NCI-H748 treated with DMSO at 0.1 percent for 48 hours (cell line): ENCODE measurements at regions not wholly inside any gene's neighbourhood (a gene's known extent, or its start where the extent isn't known, plus 50 kb on each side); places are given as distances from the start of the nearest gene placed in this dataset.
A peak's percentile ranks its signal among the peaks of the same experiment; 100 is the strongest.
"Not testable (repeated sequence)": the region's sequence is repeated elsewhere in the genome, so short reads cannot be mapped to it uniquely, and the experiment has no call there.

ENCODE experiments used
- DNase-seq: peaks from one replicate; lab custom pipeline; 2025; lab: John Stamatoyannopoulos, UW

DNA sequence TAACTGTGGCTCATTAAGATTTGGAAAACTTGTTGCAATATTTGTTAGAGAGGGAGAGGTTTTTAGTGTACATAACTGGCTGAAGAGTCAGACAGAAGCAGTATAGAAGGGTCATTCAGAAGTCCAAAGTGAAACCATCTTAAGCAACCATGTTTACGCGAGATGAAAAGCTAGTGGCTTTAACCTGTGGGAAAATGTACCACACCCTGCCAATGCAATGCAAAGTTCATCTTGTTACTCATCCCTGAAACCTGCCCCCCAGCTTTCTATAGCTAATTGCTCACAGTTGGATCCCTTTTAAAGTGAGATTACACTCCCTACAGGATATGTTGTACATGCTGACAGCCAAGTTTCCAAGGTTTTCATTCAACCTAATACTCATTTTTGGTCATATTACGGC, 96.7 kb upstream of the RAPGEF2 start:
- DNase-seq: peak; percentile 72

DNA sequence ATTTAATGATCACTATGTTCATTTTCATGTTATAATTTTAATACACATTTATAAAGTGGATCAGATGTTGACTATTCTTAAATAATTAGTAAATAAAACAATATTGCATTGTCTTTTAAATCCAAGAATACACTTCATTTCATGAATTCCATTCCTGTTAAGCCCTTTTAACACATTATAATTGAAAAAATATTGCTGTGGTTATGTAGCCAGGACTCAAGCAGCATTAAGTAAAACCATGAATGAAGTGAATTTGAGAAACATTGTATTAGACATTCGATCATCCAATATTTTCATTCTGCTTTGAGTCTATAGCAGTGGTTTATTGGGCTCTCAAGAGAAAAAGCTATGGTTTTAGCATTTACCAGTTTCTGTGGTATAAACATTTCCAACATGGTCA, 94.2 kb upstream of the RAPGEF2 start:
- no peak for DNase-seq

DNA sequence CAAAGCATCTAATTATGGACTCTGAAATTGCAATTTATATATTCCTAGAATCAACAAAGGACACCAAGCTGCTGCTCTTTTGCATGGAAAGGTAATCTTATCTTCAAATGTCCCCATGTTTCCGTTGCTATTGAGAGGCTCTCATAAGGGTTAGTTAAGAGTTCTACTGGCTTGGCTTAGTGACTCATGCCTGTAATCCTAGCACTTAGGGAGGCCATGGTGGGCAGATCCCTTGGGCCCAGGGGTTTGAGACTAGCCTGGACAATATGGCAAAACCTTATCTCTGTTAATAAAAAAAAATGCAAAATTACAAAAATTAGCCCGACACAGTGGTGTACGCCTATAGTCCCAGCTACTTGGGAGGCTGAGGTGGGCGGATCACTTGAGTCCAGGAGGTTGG, 93.4 kb upstream of the RAPGEF2 start:
- DNase-seq: no peak

DNA sequence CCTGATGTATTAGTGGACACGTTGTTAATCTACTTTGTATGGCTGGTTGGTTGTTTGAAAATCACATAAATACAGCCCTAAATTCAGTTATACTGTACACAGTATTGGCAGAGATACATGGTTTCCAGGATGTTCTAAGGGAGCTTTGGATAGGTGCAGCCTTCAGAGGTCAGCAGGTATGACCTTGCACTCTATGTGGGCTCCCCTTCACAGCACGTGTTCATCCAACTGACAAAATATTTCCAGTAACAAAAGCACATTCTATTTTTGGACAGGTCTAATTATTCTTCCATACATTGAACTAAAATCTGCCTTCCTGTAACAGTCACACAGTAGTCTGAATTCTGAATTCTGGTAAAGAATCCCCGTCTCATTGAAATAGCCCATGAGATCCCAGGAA, 92.8 kb upstream of the RAPGEF2 start:
- DNase-seq: peak; percentile 36

DNA sequence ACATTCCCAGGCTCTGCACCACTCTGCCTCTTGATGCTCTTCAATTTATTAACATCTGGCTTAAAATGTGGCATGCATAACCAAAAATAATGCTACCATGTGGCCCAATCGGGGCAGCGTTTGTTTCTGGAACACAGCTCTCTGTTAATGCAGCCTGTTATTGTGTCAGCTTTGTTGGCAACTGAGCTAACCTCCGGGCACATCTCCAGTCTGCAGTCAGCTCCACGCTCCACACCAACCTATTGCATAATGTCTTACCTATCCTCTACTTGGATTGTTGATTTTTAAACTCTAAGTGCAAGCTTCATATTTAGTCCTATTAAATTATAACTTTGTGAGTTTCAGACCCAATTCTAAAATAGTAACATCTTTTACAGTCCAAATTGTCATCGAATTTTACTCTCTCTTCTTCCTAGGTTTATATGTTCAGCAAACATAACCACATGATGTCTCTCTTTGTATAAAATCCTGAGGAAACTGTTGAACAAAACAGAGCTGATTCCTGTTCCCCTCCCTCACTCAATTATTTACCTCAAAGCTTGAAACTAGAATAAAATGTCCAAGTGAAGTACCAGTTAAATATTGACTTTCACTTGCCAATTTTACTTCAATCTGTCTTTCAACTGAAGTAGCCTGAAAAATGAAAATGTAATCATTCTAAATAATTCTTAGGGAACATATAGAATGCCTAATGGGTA, 92.2 kb upstream of the RAPGEF2 start:
- peak; percentile 91 for DNase-seq

DNA sequence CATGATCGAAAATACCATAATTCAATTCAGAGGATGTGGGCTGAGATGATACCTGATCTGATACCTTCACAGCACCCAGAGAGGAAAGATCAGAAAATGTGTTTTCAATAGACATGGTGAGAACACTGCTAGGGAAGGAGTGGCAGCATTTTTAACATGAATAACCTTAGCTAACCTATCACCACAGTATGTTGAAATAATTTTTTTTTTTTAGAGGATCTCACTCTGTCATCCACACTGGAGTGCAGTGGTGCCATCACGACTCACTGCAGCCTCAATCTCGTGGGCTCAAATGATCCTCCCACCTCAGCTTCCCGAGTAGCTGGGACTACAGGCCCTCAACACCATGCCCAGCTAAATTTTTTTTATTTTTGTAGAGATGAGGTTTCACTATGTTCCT, 90.5 kb upstream of the RAPGEF2 start:
- no peak for DNase-seq

DNA sequence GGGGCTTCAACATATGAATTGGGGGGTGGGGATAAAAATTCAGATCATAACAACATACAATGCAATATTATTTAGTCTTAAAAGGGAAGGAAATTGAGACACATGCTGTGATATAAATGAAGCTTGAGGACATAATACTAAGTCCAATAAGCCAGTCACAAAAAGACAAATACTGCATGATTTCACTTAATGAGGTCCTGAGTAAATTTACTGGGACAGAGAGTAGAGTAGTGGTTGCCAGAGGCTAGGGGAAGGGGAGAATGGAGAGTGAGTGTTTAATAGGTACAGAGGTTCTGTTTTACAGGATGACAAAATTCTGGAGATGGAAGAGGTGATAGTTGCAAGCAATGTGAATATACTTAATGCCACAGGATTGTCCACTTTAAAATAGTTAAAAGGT, 89.2 kb upstream of the RAPGEF2 start:
- no peak for DNase-seq

DNA sequence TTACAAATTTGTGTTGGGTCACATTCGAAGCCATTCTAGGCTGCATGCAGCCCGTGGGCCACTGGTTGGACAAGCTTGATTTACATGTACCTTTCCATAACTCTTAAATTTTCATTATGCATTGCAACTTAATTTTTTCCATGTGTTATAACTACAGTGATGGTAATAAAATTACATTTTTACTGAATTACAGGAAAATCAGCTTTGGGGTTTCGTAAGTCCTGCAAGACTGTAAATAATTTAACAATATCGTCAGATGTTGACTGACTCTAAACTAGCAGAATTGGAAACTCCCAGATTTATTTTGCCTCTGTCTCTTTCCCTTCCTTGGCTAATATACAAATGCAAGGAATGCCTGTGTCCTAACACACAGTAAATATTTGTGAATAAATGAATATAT, 88.0 kb upstream of the RAPGEF2 start:
- no peak for DNase-seq

DNA sequence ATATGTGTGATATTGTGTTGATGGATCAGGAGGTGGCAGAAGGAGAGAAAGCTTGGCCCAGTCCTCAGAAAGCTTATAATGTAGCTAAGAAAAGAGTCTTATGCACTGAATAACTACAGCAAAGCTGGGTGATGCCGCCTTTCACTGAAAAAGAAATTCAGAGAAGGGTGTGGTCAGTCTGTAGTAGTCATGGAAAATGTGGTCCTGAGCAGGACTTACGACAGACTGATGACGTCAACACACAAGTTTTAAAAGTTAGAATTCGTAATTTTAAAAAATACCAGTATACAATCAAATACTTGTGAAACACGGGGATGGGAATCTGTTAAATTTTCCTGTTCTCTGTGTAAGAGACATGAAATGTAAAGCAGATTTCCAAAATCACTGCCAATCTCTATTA, 87.0 kb upstream of the RAPGEF2 start:
- DNase-seq: no peak

DNA sequence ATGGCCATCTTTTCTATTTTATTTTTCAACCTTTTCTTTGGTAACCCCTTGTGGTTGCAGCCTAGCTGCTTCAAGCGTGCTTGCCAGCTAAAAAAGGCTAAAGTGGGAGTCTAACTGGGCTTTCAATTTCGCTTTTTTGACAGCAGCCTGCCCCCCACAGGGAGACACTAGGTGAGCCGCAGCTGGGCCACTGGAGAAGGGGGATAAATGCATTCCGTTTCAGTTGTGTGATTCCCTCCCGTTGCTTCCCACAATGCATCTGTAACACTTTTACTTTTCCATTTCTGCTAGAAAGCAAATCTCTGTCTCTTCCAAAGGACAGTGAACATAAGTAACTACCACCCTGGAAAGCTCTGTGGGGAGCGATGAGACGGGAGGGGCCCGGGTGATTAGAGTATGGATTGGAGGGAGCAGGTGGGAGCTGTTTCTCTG, 86.3 kb upstream of the RAPGEF2 start:
- no peak for DNase-seq

DNA sequence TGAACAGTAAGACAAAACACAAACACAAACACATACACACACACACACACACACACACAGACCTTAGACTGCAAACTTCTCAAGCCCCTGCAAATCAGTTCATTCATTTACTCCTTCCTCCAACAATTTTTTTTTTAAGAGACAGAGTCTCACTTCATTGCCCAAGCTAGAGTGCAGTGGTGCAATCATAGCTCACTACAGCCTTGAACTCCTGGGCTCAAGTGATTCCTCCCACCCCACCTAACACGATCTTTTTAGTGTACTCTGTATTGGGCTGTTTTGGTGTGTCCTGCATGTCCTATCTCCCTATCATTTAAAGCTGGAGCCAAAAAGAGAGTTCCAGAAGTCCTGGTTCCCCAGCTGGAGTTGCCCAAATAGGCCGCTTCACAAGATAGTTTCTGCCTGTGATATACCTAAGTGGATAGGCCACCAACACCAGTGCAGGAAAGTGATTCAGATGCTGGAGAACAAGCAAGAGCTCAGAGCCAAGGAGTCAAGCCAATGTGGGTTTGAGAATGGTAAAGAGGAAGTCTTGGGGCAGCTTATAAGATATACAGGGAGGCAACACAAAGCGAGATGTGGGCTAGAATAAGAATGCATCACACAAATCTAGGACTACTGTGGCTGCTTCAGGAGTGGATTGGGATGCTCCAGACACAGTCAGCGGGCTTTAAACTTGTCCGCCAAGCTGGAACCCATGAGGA, 85.4 kb upstream of the RAPGEF2 start:
- DNase-seq: no peak

DNA sequence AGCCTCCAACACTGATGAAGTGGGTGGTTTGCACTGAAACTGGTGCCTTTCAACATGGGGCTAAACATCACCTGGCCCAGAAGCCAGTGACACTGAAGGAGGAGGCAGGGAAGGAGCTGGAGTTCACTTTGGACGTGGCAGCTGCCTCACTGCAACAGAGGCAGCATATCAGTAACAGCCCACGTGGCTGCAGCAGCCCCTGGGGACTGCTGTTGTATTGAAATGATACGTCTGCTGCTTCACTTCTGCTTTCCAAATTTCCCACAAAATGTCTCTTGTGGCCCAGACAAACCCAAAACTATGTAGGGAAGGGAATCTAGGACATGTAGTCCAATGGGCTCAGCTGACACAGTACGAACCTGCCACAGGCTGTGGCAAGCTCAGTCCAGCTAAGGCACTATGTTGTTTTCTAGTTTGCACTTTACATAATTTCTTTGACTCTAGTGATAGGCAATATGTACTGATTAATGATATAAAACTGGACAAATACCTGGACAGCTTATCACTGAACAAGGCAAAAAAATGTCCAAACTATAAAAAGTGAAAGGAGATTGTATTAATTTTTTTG, 84.7 kb upstream of the RAPGEF2 start:
- no peak for DNase-seq

DNA sequence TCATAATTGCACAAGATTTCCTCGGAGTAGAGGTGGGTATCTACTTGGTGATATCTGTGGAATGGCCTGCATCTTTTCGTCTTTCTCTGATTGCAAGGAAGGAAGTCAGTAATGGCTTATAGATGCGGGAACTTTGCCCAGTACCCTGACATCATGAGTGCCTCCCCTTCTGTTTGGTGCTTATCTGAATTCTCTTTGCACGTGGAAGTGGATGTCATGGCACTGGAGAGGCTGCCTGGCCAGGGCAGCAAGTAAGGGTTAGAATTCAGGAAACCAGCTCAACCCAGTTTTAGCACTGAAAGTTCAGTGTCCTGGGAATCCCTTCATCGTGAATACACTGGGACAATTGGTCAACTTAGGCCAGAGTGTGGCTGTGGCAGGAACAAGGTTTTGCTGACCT, 83.5 kb upstream of the RAPGEF2 start:
- DNase-seq: no peak

DNA sequence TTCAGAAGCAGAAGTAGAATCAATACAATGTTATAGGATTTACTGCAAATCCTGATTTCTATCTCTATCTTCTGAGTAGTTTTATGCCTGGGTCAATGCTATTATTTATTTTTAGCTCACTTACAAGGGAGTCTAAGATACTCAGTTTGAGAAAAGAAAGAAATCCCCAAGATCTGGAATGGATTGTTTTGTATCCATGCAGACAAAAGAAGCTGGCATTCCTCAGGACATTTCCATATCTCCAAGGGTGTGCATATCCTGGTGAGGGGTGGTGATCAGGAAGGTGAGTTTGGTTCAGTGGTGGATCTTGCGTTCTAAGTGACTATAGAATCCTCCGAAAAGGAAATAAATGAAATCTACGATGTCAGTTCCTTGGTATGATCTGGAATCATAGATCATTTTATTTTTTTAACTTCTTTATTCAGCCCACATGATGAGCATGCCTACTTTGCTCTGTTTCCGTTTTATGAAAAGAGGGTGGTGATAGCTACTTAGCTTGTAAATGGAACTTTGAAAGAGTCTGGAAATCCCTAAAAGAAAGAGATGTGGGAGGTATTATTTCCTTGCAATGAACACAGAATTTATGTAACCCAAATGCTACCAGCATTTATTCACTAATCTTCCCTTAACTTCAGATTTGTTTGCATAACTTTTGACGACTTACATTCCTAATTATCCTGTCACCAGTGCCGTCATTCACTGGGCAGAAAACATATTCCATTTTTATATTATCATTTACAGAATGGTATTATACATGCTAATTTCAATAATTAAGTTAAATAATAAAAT, 81.1 kb upstream of the RAPGEF2 start:
- DNase-seq: no peak

DNA sequence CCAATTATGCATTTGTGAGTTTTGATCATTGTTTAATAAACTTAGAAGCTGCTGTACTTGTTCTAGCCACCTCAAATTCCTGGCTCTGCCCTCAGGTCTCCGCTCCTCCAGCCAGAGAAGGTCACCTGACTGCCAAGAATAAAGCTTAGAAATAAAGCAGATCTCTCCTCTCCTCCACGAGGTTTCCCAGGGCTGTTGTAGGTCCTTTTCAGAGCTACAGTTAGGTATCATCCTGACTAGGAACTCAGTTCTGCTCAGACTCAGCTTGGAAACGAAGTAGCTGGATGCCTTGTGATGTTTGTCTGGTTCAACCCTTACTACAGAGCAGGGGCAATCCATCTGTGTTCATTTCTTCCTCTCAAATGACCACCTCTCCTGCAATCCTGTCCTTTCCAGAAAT, 79.1 kb upstream of the RAPGEF2 start:
- DNase-seq: no peak

DNA sequence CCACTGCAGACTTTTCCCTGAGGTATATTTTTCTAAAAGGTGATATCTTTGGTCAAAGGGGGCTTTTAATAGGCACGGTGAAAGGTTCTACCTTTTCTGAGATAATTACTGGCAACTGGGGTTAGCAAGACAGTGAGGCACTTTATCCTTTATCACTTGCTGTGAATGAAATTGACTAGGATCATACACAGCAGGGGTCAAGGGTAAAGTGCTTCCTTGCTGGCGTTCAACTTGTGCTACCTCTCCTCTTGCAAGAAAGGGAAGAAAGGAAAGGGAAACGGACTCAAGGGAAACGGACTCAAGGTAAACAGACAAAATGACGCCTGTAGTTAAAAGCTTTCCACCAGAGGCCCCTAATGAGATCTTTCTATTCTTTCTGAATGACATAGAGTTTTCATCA, 78.6 kb upstream of the RAPGEF2 start:
- DNase-seq: no peak

DNA sequence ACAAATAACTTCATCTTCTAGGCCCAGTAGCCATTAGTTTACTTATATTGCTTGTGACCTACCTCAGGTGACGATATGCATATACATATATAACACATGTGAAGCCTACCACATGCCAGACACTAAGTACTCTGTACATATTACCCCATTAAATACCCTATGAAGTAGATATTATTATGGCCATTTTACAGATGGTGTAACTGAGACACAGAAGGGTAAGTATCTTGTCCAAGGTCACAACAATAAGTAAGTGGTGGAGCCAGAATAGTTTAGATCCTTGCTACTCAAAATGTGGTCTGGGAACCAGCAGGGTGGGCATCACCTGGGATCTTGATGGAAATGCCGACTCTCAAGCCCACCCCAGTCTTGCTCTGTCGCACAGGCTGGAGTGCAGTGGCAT, 78.1 kb upstream of the RAPGEF2 start:
- DNase-seq: no peak

DNA sequence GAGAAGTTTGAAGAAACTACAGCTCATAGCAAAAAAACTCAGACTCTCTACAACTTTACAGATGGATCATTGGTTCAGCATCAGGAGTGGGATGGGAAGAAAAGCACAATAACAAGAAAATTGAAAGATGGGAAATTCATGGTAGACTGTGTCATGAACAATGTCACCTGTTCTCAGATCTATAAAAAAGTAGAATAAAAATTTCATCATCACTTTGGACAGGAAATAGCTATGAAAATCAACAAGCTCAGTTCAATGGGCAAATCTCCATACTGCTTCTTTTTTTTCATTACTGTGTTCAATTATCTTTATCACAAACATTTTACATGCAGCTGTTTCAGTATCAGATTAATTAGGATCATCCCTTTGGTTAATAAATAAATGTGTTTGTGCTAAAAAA, 76.5 kb upstream of the RAPGEF2 start:
- DNase-seq: no peak

DNA sequence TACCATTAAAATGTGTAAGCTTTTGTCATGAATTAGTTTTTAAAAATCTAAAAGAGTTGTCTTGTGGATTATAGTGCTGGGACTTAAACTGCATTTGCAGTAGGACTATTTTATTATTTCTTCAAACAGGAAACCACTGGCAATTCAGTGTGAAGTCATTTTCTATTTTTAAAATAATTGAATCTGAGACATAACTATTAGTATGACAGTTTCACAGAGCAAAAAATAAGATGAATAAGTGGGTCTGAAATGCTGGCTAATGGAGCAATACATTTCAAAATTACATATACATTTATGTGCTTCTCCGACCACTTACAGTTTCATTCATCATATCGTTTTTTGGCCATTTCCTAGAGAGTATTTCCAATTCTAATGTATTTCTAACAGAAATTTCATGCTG, 75.3 kb upstream of the RAPGEF2 start:
- DNase-seq: no peak

DNA sequence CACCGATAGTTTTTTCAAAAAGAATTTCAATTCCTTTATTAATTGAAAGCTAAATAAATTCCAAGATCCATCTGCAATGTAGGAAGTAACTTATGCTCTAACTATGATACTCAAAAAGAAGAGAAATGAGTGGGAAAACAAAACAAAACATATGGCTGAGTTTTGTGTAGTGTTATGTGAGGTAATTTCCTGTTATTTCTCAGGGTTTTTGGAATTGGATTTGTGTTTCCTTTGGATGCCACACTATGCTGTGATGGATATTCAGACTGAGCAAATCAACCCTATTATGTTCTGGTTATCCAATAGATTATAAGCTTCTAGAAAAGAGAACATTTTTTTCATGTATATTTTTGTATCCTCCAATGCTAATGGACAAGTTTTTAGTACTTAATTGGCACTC, 73.4 kb upstream of the RAPGEF2 start:
- DNase-seq: no peak

DNA sequence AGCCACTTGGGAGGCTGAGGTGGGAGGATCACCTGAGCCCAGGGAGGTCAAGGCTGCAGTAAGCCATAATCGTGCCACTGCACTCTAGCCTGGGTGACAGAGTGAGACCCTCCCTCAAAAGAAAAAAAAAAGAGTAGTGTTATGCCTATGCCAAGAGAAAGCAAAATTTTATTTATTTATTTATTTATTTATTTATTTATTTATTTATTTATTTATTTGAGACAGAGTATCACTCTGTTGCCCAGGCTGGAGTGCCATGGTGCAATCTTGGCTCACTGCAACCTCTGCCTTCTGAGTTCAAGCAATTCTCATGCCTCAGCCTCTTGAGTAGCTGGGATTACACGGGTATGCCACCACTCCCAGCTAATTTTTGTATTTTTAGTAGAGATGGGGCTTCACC, 72.6 kb upstream of the RAPGEF2 start:
- DNase-seq: not testable (repeated sequence)

DNA sequence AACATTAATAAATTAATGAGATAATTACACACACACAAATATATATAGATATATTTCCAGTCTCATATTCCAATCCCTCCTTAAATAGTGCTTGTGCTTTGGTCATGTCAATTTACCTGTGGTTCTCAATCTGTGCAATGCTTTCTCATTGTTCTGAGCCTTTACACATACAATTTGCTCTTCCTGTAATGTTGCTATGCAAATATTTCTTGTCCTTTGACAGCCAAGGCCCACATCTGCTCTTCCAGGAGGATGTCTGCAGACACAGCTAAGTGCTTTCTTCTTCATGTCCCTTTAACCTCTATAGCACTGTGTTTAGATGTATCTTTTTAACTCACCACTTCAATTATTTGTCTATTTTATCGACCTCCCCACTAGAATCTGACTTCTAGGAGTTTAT, 67.3 kb upstream of the RAPGEF2 start:
- DNase-seq: no peak

DNA sequence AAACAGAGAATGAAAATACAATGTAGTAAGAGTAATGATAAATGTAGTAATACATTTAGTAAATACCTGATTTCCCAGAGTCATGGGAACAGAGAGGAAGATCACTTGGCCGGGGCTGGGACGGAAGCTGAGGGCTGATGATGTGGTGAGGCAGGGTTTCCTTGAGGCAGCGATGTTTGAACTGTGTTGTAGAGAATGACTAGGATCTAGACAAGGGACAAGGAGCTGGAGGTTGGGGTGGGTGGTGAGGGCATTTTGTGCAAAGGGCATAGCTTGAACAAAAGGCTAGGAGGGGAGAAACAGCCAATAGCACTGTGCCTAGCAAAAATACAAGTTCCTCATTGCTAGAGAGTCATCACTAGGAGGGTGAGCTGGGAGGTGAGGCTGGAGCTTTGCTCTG, 64.3 kb upstream of the RAPGEF2 start:
- no peak for DNase-seq
